Osteoblast (primary cell): ENCODE measurements at regions not wholly inside any gene's neighbourhood (a gene's known extent, or its start where the extent isn't known, plus 50 kb on each side); places are given as distances from the start of the nearest gene placed in this dataset.

ENCODE experiments used
- DNase-seq: peaks from one replicate; pipeline ENCODE4 v3.0.0; 2011; ENCODE audit warnings: low spot score, mixed read lengths; ENCODE audit not compliant: insufficient read length; ENCODE audit errors: missing footprints
- H2AFZ ChIP-seq: 2 replicates; pipeline ENCODE4 v1.6.0; 2011; ENCODE audit warnings: mild to moderate bottlenecking, low read length
- H3K27ac ChIP-seq: 2 replicates; pipeline ENCODE4 v1.5.1; 2011; ENCODE audit warnings: mild to moderate bottlenecking, low read depth, low read length, moderate library complexity
- H3K27me3 ChIP-seq: 2 replicates; pipeline ENCODE4 v1.6.0; 2012; ENCODE audit warnings: mild to moderate bottlenecking, control low read depth, inconsistent platforms, low read length, moderate library complexity; ENCODE audit not compliant: insufficient read depth
- H3K36me3 ChIP-seq: 2 replicates; pipeline ENCODE4 v1.5.1; 2011; ENCODE audit warnings: mild to moderate bottlenecking, low read length, control low read depth, moderate library complexity; ENCODE audit not compliant: insufficient read depth
- H3K4me1 ChIP-seq: 2 replicates; pipeline ENCODE4 v1.5.1; 2011; ENCODE audit warnings: mild to moderate bottlenecking, low read length, control low read depth, moderate library complexity; ENCODE audit not compliant: insufficient read depth
- H3K4me2 ChIP-seq: 2 replicates; pipeline ENCODE4 v1.6.0; 2011; ENCODE audit warnings: mild to moderate bottlenecking, low read length; ENCODE audit not compliant: insufficient read depth
- H3K4me3 ChIP-seq: fragments of 200-600 bp; sonication (generic); 3 replicates; pipeline ENCODE4 v1.5.1; 2012; ENCODE audit warnings: mild to moderate bottlenecking, low read length, inconsistent platforms; ENCODE audit not compliant: insufficient read depth
- H3K79me2 ChIP-seq: 2 replicates; pipeline ENCODE4 v1.6.0; 2012; ENCODE audit warnings: mild to moderate bottlenecking, low read length, control low read depth, inconsistent platforms; ENCODE audit not compliant: insufficient read depth
- H3K9me3 ChIP-seq: 2 replicates; pipeline ENCODE4 v1.5.1; 2011; ENCODE audit warnings: low read depth, low read length, control low read depth
- H4K20me1 ChIP-seq: 2 replicates; pipeline ENCODE4 v1.6.0; 2012; ENCODE audit warnings: mild to moderate bottlenecking, low read length, control low read depth; ENCODE audit not compliant: insufficient read depth
- TF ChIP-seq, protein P1 (sequence below): IDR thresholded peaks from 2 replicates; pipeline ENCODE4 v1.5.1; 2011; ENCODE audit warnings: mild to moderate bottlenecking, low read depth, low read length, moderate library complexity; ENCODE audit errors: extremely low read depth

DNA sequence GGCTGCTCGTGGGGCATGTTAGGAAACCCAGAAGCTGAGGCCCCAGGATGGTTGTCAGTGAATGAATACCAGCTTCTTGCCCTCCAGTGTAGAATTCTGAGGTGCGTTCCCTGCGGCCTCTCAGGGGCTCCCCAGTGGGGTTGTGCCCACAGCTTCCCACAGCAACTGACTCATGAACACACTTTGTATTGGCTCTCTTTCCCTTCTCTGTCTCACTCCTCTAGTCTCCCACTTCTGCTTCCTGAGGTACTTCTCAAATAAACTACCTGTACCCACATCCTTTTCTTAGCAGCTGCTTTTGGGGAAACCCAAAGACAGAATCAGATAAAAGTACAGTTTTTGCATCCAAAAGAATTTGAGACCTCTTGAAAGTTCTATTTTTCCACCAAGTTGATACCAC lies 107.7 kb upstream of the JAG1 start:
- Histone ChIP-seq H3K4me3 (no peak overlapping the region), H3K9me3 (no peaks in the 10 kb centered on the region)

GRCh38 chr20:10783707-10784553 lies 110.1 kb upstream of the JAG1 start:
- Histone ChIP-seq H3K27me3 (no peaks in the 10 kb centered on the region), H3K4me3 (no peak overlapping the region), H3K4me1 (no peaks in the 10 kb centered on the region), H3K4me2 (no peak overlapping the region), H3K36me3 (no peaks in the 10 kb centered on the region), H2AFZ (no peak overlapping the region), H4K20me1 (no peaks in the 10 kb centered on the region), H3K9me3 (no peaks in the 10 kb centered on the region), H3K79me2 (no peaks in the 10 kb centered on the region), H3K27ac (no peak overlapping the region)
- TF ChIP-seq, protein P1, sequence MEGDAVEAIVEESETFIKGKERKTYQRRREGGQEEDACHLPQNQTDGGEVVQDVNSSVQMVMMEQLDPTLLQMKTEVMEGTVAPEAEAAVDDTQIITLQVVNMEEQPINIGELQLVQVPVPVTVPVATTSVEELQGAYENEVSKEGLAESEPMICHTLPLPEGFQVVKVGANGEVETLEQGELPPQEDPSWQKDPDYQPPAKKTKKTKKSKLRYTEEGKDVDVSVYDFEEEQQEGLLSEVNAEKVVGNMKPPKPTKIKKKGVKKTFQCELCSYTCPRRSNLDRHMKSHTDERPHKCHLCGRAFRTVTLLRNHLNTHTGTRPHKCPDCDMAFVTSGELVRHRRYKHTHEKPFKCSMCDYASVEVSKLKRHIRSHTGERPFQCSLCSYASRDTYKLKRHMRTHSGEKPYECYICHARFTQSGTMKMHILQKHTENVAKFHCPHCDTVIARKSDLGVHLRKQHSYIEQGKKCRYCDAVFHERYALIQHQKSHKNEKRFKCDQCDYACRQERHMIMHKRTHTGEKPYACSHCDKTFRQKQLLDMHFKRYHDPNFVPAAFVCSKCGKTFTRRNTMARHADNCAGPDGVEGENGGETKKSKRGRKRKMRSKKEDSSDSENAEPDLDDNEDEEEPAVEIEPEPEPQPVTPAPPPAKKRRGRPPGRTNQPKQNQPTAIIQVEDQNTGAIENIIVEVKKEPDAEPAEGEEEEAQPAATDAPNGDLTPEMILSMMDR = no peak
- DNase-seq = peak; percentile 23

More for the DNA sequence above, 107.7 kb upstream of the JAG1 start:
- Histone ChIP-seq H3K27me3 (no peaks in the 10 kb centered on the region), H3K27ac (no peak overlapping the region), H3K36me3 (no peaks in the 10 kb centered on the region), H4K20me1 (no peaks in the 10 kb centered on the region), H3K4me2 (no peak overlapping the region), H2AFZ (no peak overlapping the region), H3K79me2 (no peaks in the 10 kb centered on the region), H3K4me1 (no peaks in the 10 kb centered on the region)
- TF ChIP-seq, protein P1 = no peak
- no peak for DNase-seq

DNA sequence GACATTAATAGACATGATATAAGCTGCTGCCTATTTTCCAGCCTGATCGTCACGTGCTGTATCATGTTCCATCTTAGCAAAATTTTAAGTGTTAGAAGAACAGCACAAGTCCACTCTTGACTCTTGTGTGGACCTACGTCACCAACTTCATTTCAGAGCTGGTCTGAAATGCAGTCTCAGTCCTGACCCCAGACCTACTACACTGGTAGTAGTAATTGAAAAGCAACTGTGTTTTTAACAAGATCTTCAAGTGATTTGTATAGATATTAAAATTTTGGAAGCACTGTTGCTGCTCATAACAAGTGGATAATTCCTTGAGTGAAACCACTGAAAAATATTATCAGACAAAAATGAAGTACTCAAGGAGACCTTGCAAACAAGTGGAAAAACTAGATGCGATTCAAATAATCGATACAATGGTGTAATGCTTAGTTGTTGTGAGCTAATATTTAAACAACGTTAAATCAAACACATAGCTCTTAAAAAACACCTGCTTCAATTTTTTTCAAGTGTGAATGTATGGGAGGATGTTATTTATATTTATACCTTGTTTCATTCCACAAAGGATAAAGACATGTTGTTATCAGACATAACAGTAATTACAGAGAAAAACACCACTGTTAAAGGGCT lies 110.9 kb upstream of the JAG1 start:
- Histone ChIP-seq H3K4me2 (no peak overlapping the region), H4K20me1 (no peaks in the 10 kb centered on the region), H3K27ac (no peak overlapping the region), H3K9me3 (no peaks in the 10 kb centered on the region), H3K36me3 (no peaks in the 10 kb centered on the region), H3K4me3 (no peak overlapping the region), H2AFZ (no peak overlapping the region), H3K4me1 (no peaks in the 10 kb centered on the region), H3K27me3 (no peaks in the 10 kb centered on the region), H3K79me2 (no peaks in the 10 kb centered on the region)
- TF ChIP-seq, protein P1 = no peak
- DNase-seq = no peak

DNA sequence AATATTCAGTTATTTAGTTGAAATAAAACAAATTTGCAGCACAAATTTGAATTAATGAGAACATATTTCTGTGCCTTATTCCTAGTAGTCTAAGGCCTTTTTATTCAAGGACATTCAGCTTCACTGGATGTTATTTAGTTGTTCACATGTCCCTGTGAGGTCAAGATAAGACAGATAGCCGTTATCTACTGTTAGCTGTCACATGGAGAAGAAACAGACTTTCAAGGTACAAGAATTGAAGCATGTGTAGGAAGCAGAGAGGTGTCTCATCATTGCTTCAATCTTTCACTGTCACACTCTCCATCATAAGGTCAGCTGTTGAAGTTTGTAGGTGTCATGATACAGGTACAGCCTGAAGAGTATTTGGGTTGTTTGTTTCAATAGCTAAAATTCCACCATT lies 112.9 kb upstream of the JAG1 start:
- TF ChIP-seq, protein P1 = no peak
- no peak overlapping the region for H3K4me3 ChIP-seq
- DNase-seq = no peak
- no peak overlapping the region for H3K4me2 ChIP-seq
- H2AFZ ChIP-seq = no peak overlapping the region
- H3K36me3 ChIP-seq = no peaks in the 10 kb centered on the region
- no peaks in the 10 kb centered on the region for H3K9me3 ChIP-seq
- H3K27me3 ChIP-seq = no peaks in the 10 kb centered on the region
- no peak overlapping the region for H3K27ac ChIP-seq
- H3K4me1 ChIP-seq = no peaks in the 10 kb centered on the region
- no peaks in the 10 kb centered on the region for H4K20me1 ChIP-seq
- H3K79me2 ChIP-seq = no peaks in the 10 kb centered on the region
